Left colon (tissue), 2 donors: ENCODE measurements at regions not wholly inside any gene's neighbourhood (a gene's known extent, or its start where the extent isn't known, plus 50 kb on each side); places are given as distances from the start of the nearest gene placed in this dataset.
"Not testable (repeated sequence)": the region's sequence is repeated elsewhere in the genome, so short reads cannot be mapped to it uniquely, and the experiment has no call there.

ENCODE experiments used
- ATAC-seq: fragments of 200-7000 bp; cut with Tn5 transposase; one replicate; pipeline ENCODE4 v1.9.1; 2020; ENCODE audit warnings: mild to moderate bottlenecking, moderate library complexity
- DNase-seq, 2 donors: peaks; one replicate each; pipeline ENCODE4 v3.0.0-alpha.2; 2020
- intact Hi-C, 2 donors: fragments of 100-400 bp; cut with DNase I in 1 of 2; cut with micrococcal nuclease in 1 of 2; formaldehyde crosslinking; loops; one replicate each; pipeline versions ENCODE4 v1.11.2 to v1.14.0; 2022; cut with DNase I, micrococcal nuclease
- donor health status: DM: no; HTN: no; CAD: no.
- donor health status: DM: yes; HTN: yes; CAD: no.

GRCh38 chr10:94116848-94117247, 123.1 kb downstream of the PLCE1 start:
- no peak for DNase-seq
- intact Hi-C loops = no loop called here

GRCh38 chr10:94122211-94122610, 128.5 kb downstream of the PLCE1 start:
- intact Hi-C loops = no loop called here
- no peak for DNase-seq
- no peak for ATAC-seq

More at GRCh38 chr10:94116848-94117247, 123.1 kb downstream of the PLCE1 start:
- ATAC-seq = peak; percentile 88

- intact Hi-C loops = no loop called here
- no peak for DNase-seq
- no peak for ATAC-seq
Measured at GRCh38 chr10:94123258-94123995, 129.7 kb downstream of the PLCE1 start.

- DNase-seq, intact Hi-C loops: not testable (repeated sequence)
- ATAC-seq = peak; percentile 81
Measured at GRCh38 chr10:94124147-94124546, 130.4 kb downstream of the PLCE1 start.

GRCh38 chr10:94125268-94125667, 131.5 kb downstream of the PLCE1 start:
- intact Hi-C loops, DNase-seq, ATAC-seq: not testable (repeated sequence)

GRCh38 chr10:94125856-94126255, 132.1 kb downstream of the PLCE1 start:
- no peak for ATAC-seq
- DNase-seq = no peak
- intact Hi-C loops = no loop called here

- ATAC-seq (no peak), DNase-seq (no peak)
- intact Hi-C loops = no loop called here
Measured at GRCh38 chr10:94129393-94130130, 135.8 kb downstream of the PLCE1 start.

- ATAC-seq = no peak
- intact Hi-C loops = no loop called here
- DNase-seq = no peak
Measured at GRCh38 chr10:94131885-94132284, 138.2 kb downstream of the PLCE1 start.

GRCh38 chr10:94133239-94133638, 139.5 kb downstream of the PLCE1 start:
- intact Hi-C loops = no loop called here
- ATAC-seq (no peak), DNase-seq (no peak)

GRCh38 chr10:94137747-94138146, 144.0 kb downstream of the PLCE1 start:
- DNase-seq = no peak
- intact Hi-C loops = no loop called here
- ATAC-seq = no peak

- no peak for ATAC-seq
- intact Hi-C loops = no loop called here
- no peak for DNase-seq
Measured at GRCh38 chr10:94138391-94138790, 144.7 kb downstream of the PLCE1 start.

- intact Hi-C loops = no loop called here
- DNase-seq (no peak), ATAC-seq (no peak)
Measured at GRCh38 chr10:94143261-94143660, 149.5 kb downstream of the PLCE1 start.

GRCh38 chr10:94146313-94146712, 152.6 kb downstream of the PLCE1 start:
- no peak for ATAC-seq
- intact Hi-C loops = no loop called here
- DNase-seq = no peak

- DNase-seq = no peak
- intact Hi-C loops = no loop called here
- ATAC-seq = no peak
Measured at GRCh38 chr10:94146746-94147145, 153.0 kb downstream of the PLCE1 start.

- intact Hi-C loops = no loop called here
- ATAC-seq = peak; percentile 17
Measured at GRCh38 chr10:94149702-94150101, 156.0 kb downstream of the PLCE1 start.

GRCh38 chr10:94150541-94151184, 156.9 kb downstream of the PLCE1 start:
- DNase-seq (no peak), ATAC-seq (no peak)
- intact Hi-C loops = no loop called here

More at GRCh38 chr10:94149702-94150101, 156.0 kb downstream of the PLCE1 start:
- DNase-seq = no peak

GRCh38 chr10:94155722-94156271, 162.1 kb downstream of the PLCE1 start:
- intact Hi-C loops = no loop called here
- DNase-seq (no peak), ATAC-seq (no peak)

GRCh38 chr10:94156453-94156852, 162.7 kb downstream of the PLCE1 start:
- ATAC-seq (no peak), DNase-seq (no peak)
- intact Hi-C loops = no loop called here

GRCh38 chr10:94165158-94165611, 171.5 kb downstream of the PLCE1 start:
- ATAC-seq = not testable (repeated sequence)

More at GRCh38 chr10:94165158-94165611, 171.5 kb downstream of the PLCE1 start:
- intact Hi-C loops, DNase-seq: not testable (repeated sequence)
